Skeletal muscle tissue (tissue), 3 donors: ENCODE measurements at regions not wholly inside any gene's neighbourhood (a gene's known extent, or its start where the extent isn't known, plus 50 kb on each side); places are given as distances from the start of the nearest gene placed in this dataset.

Experiments
- H3K27ac ChIP-seq: one replicate; pipeline ENCODE4 v1.7.0; 2013; ENCODE audit warnings: mild to moderate bottlenecking, low read depth, low read length, inconsistent platforms
- H3K27me3 ChIP-seq, 3 donors: one replicate each; pipeline ENCODE4 v1.7.0; 2013; ENCODE audit warnings: low read length in 3 of 3; ENCODE audit not compliant: control insufficient read depth in 3 of 3, insufficient read depth in 3 of 3
- H3K36me3 ChIP-seq, 3 donors: one replicate each; pipeline ENCODE4 v1.7.0; 2013; ENCODE audit warnings: low read length in 3 of 3; ENCODE audit not compliant: control insufficient read depth in 3 of 3, insufficient read depth in 3 of 3
- H3K4me1 ChIP-seq, 3 donors: one replicate each; pipeline ENCODE4 v1.7.0; 2013; ENCODE audit warnings: low read length in 3 of 3, mild to moderate bottlenecking in 3 of 3; ENCODE audit not compliant: control insufficient read depth in 3 of 3, insufficient read depth in 3 of 3
- H3K4me3 ChIP-seq, 3 donors: one replicate each; pipeline ENCODE4 v1.7.0; 2013; ENCODE audit warnings: low read length in 3 of 3
- H3K9ac ChIP-seq, 3 donors: one replicate each; pipeline ENCODE4 v1.7.0; 2013; ENCODE audit warnings: low read length in 3 of 3, mild to moderate bottlenecking in 3 of 3, moderate library complexity in 2 of 3, low read depth in 1 of 3
- H3K9me3 ChIP-seq, 3 donors: one replicate each; pipeline ENCODE4 v1.7.0; 2013; ENCODE audit warnings: low read length in 3 of 3; ENCODE audit not compliant: control insufficient read depth in 3 of 3
- donor health status: Osteomylitis.

GRCh38 chr15:59838900-59839299 lies 149.8 kb upstream of the BNIP2 start:
- no peak overlapping the region for H3K9ac ChIP-seq
- peaks cover 2 to 14% (median 11%) of the 10 kb centered on the region in 3 donors for H3K27me3 ChIP-seq
- H3K4me3 ChIP-seq, result no peak overlapping the region
- H3K27ac ChIP-seq, result no peak overlapping the region
- no peaks in the 10 kb centered on the region for H3K9me3 ChIP-seq
- no peaks in the 10 kb centered on the region for H3K4me1 ChIP-seq
- H3K36me3 ChIP-seq, result no peaks in the 10 kb centered on the region

- H3K36me3 ChIP-seq, result no peaks in the 10 kb centered on the region
- no peak overlapping the region for H3K27ac ChIP-seq
- no peak overlapping the region for H3K4me3 ChIP-seq
- H3K27me3 ChIP-seq, result peaks cover 2 to 11% (median 11%) of the 10 kb centered on the region in 3 donors
- H3K9ac ChIP-seq, result no peak overlapping the region
- no peaks in the 10 kb centered on the region for H3K9me3 ChIP-seq
- H3K4me1 ChIP-seq, result no peaks in the 10 kb centered on the region
Observed at GRCh38 chr15:59835776-59836175, 146.7 kb upstream of the BNIP2 start.

- Histone ChIP-seq H3K9me3 (no peaks in the 10 kb centered on the region), H3K4me1 (no peaks in the 10 kb centered on the region), H3K4me3 (no peak overlapping the region), H3K27me3 (peaks cover 2 to 11% (median 7%) of the 10 kb centered on the region in 3 donors), H3K27ac (no peak overlapping the region), H3K36me3 (no peaks in the 10 kb centered on the region), H3K9ac (no peak overlapping the region)
Observed at GRCh38 chr15:59834528-59834927, 145.4 kb upstream of the BNIP2 start.

- Histone ChIP-seq H3K4me3 (no peak overlapping the region), H3K9me3 (no peaks in the 10 kb centered on the region), H3K4me1 (no peaks in the 10 kb centered on the region), H3K27ac (no peak overlapping the region), H3K36me3 (no peaks in the 10 kb centered on the region), H3K27me3 (peaks cover 0 to 7% (median 7%) of the 10 kb centered on the region in 3 donors), H3K9ac (no peak overlapping the region)
Observed at GRCh38 chr15:59833366-59833765, 144.2 kb upstream of the BNIP2 start.

- H3K9ac ChIP-seq, result no peak overlapping the region
- no peaks in the 10 kb centered on the region for H3K9me3 ChIP-seq
- H3K27me3 ChIP-seq, result peaks cover 0 to 3% (median 0%) of the 10 kb centered on the region in 3 donors
- H3K27ac ChIP-seq, result no peak overlapping the region
- H3K36me3 ChIP-seq, result no peaks in the 10 kb centered on the region
- no peaks in the 10 kb centered on the region for H3K4me1 ChIP-seq
- no peak overlapping the region for H3K4me3 ChIP-seq
Observed at GRCh38 chr15:59830873-59831272, 141.8 kb upstream of the BNIP2 start.

- H3K9me3 ChIP-seq, result peaks cover 0 to 2% (median 0%) of the 10 kb centered on the region in 3 donors
- peaks cover 0 to 5% (median 0%) of the 10 kb centered on the region in 3 donors for H3K27me3 ChIP-seq
- no peak overlapping the region for H3K9ac ChIP-seq
- H3K36me3 ChIP-seq, result no peaks in the 10 kb centered on the region
- no peaks in the 10 kb centered on the region for H3K4me1 ChIP-seq
- no peak overlapping the region for H3K4me3 ChIP-seq
- no peak overlapping the region for H3K27ac ChIP-seq
Observed at GRCh38 chr15:59830098-59830497, 141.0 kb upstream of the BNIP2 start.

GRCh38 chr15:59828861-59829260 lies 139.7 kb upstream of the BNIP2 start:
- no peaks in the 10 kb centered on the region for H3K4me1 ChIP-seq
- no peaks in the 10 kb centered on the region for H3K36me3 ChIP-seq
- no peak overlapping the region for H3K27ac ChIP-seq
- H3K4me3 ChIP-seq, result no peak overlapping the region
- H3K27me3 ChIP-seq, result peaks cover 0 to 5% (median 0%) of the 10 kb centered on the region in 3 donors
- no peak overlapping the region for H3K9ac ChIP-seq
- peaks cover 0 to 2% (median 0%) of the 10 kb centered on the region in 3 donors for H3K9me3 ChIP-seq

DNA sequence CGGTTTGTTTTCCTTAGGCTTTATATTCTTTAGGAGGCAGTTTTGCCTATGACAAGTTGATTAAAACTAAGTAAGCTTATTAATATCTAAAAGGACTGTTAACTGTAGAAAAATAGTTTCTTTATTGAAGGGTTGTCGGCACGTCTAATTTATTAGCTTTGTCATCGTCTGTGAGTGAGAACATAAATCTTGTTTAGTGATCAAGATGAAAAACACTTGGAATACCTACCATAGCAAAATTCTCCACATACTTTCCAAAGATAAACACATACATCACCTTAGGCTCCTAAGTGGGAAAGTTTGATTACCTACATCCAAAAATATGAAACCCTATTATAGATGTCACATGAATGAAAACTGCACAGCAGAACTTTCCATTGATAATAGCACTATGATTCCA lies 139.1 kb upstream of the BNIP2 start:
- Histone ChIP-seq H3K36me3 (no peaks in the 10 kb centered on the region), H3K9me3 (peaks cover 0 to 2% (median 0%) of the 10 kb centered on the region in 3 donors), H3K4me1 (no peaks in the 10 kb centered on the region), H3K4me3 (no peak overlapping the region), H3K27me3 (peaks cover 0 to 5% (median 0%) of the 10 kb centered on the region in 3 donors), H3K27ac (no peak overlapping the region), H3K9ac (no peak overlapping the region)

DNA sequence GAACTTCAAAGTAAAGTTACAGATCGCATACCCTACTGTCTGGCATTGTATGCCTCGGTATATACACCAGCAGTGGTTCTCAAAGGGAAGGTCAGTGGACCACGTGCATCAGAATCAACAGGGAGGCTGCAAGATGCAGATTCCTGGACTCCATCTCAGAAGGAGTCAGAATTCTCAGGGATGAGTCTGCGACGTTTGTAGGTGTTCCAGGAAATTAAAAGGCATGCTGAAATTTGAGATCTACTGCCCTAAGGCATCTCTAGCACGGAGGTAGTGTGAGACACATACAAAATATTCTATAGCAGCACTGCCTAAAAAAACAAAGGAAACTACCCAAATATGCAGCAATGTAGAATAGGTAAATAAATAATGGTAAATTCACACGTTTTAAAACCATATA lies 136.8 kb upstream of the BNIP2 start:
- Histone ChIP-seq H3K27ac (no peak overlapping the region), H3K36me3 (no peaks in the 10 kb centered on the region), H3K27me3 (peaks cover 0 to 7% (median 0%) of the 10 kb centered on the region in 3 donors), H3K4me3 (no peak overlapping the region), H3K9me3 (peaks cover 0 to 2% (median 0%) of the 10 kb centered on the region in 3 donors), H3K9ac (no peak overlapping the region), H3K4me1 (no peaks in the 10 kb centered on the region)

DNA sequence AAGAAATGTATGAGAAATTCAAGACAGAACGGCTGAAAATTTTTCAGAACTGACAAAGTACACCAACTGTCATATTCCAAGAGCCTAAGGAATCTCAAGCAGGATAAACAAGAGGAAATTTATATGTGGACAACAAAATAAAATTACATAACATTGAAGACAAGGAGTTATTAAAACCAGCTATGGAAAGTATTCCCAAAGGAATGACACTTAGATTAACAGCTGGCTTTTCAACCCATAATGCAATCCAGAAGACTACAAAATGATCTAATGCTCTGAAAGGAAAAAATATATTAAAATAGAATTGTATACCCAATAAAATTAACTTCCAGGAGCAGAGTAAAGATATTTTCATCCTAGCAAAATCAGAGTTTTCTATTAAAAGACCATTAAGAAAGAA lies 132.2 kb upstream of the BNIP2 start:
- no peaks in the 10 kb centered on the region for H3K4me1 ChIP-seq
- H3K9me3 ChIP-seq, result peaks cover 0 to 2% (median 0%) of the 10 kb centered on the region in 3 donors
- no peak overlapping the region for H3K4me3 ChIP-seq

More for the DNA sequence above, 132.2 kb upstream of the BNIP2 start:
- no peak overlapping the region for H3K9ac ChIP-seq
- no peaks in the 10 kb centered on the region for H3K36me3 ChIP-seq
- no peak overlapping the region for H3K27ac ChIP-seq
- peaks cover 5 to 26% (median 21%) of the 10 kb centered on the region in 3 donors for H3K27me3 ChIP-seq
